DND-41 (cell line): ENCODE measurements at regions not wholly inside any gene's neighbourhood (a gene's known extent, or its start where the extent isn't known, plus 50 kb on each side); places are given as distances from the start of the nearest gene placed in this dataset.

Source experiments
- ATAC-seq: fragments of 200-7000 bp; cut with Tn5 transposase; 3 replicates; pipeline ENCODE4 v1.9.1; 2021; ENCODE audit warnings: low read depth; ENCODE audit not compliant: insufficient read depth
- DNase-seq: peaks from one replicate; pipeline ENCODE4 v3.0.0-alpha.2; 2020
- H2AFZ ChIP-seq: 2 replicates; pipeline ENCODE4 v1.6.0; 2012; ENCODE audit warnings: low read depth, low read length
- H3K27ac ChIP-seq: 2 replicates; pipeline ENCODE4 v1.5.1; 2012; ENCODE audit warnings: low read length, inconsistent platforms
- H3K27me3 ChIP-seq: fragments of 200-600 bp; sonication (generic); 2 replicates; pipeline ENCODE4 v1.6.0; 2012; ENCODE audit warnings: low read length, mild to moderate bottlenecking, inconsistent platforms; ENCODE audit not compliant: insufficient read depth, poor library complexity
- H3K36me3 ChIP-seq: 2 replicates; pipeline ENCODE4 v1.5.1; 2012; ENCODE audit warnings: low read length, inconsistent platforms; ENCODE audit not compliant: insufficient read depth
- H3K4me1 ChIP-seq: 2 replicates; pipeline ENCODE4 v1.5.1; 2012; ENCODE audit warnings: mild to moderate bottlenecking, low read length; ENCODE audit not compliant: insufficient read depth
- H3K4me2 ChIP-seq: 2 replicates; pipeline ENCODE4 v1.6.0; 2012; ENCODE audit warnings: mild to moderate bottlenecking, moderate library complexity, low read length, inconsistent platforms; ENCODE audit not compliant: insufficient read depth
- H3K4me3 ChIP-seq, 2 experiments: fragments of 200-600 bp in 1 of 2; shearing (Covaris generic) in 1 of 2; 2 replicates each; pipeline ENCODE4 v1.5.1; 2012 to 2016; ENCODE audit warnings: inconsistent platforms in 2 of 2, low read length in 2 of 2, mild to moderate bottlenecking in 2 of 2, low read depth in 1 of 2, moderate library complexity in 1 of 2
- H3K79me2 ChIP-seq: 2 replicates; pipeline ENCODE4 v1.6.0; 2012; ENCODE audit warnings: low read length, inconsistent platforms; ENCODE audit not compliant: insufficient read depth
- H3K9ac ChIP-seq: 2 replicates; pipeline ENCODE4 v1.6.0; 2012; ENCODE audit warnings: low read depth, mild to moderate bottlenecking, inconsistent platforms, low read length, moderate library complexity
- H3K9me3 ChIP-seq: 2 replicates; pipeline ENCODE4 v1.5.1; 2012; ENCODE audit warnings: low read length, moderate library complexity, mild to moderate bottlenecking, inconsistent platforms; ENCODE audit not compliant: insufficient read depth, severe bottlenecking
- H4K20me1 ChIP-seq: 2 replicates; pipeline ENCODE4 v1.6.0; 2012; ENCODE audit warnings: low read length; ENCODE audit not compliant: insufficient read depth
- EZH2 ChIP-seq: IDR thresholded peaks from 3 replicates; pipeline ENCODE4 v1.6.1; 2012; ENCODE audit warnings: borderline replicate concordance, low read depth, mild to moderate bottlenecking, moderate library complexity, low read length, inconsistent platforms; ENCODE audit not compliant: severe bottlenecking
- TF ChIP-seq, protein P1 (sequence below): IDR thresholded peaks from 2 replicates; pipeline ENCODE4 v1.5.1; 2012; ENCODE audit warnings: borderline replicate concordance, low read length, moderate library complexity, mild to moderate bottlenecking; ENCODE audit not compliant: poor library complexity, severe bottlenecking; ENCODE audit errors: extremely low read depth

DNA sequence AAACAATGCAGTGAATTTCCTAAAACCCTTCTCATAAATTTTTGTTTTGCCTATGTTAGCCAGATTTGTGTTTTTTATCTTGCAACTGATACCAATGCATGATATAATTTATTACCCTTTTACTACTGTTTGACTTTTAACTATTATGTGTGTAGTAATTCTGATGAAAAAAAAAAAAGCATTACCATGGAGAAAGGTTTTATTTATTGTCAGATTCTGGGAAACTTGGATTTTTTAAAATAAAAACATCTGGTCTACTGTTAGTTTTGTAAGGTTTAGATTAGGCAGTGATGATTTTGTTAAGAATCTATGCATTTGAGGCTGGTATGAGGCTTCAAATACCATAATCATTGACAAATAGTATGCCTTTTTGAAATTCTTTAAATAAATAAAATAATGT, 470.4 kb upstream of the ROBO1 start:
- Histone ChIP-seq H3K79me2 (no peaks in the 10 kb centered on the region), H3K27me3 (no peaks in the 10 kb centered on the region), H3K27ac (no peak overlapping the region), H3K4me1 (no peaks in the 10 kb centered on the region), H3K4me3 (no peak overlapping the region), H3K9me3 (no peaks in the 10 kb centered on the region), H3K4me2 (no peak overlapping the region), H3K9ac (no peak overlapping the region), H4K20me1 (no peaks in the 10 kb centered on the region), H2AFZ (no peak overlapping the region), H3K36me3 (no peaks in the 10 kb centered on the region)
- ATAC-seq (no peak), DNase-seq (no peak)
- TF ChIP-seq, protein P1, sequence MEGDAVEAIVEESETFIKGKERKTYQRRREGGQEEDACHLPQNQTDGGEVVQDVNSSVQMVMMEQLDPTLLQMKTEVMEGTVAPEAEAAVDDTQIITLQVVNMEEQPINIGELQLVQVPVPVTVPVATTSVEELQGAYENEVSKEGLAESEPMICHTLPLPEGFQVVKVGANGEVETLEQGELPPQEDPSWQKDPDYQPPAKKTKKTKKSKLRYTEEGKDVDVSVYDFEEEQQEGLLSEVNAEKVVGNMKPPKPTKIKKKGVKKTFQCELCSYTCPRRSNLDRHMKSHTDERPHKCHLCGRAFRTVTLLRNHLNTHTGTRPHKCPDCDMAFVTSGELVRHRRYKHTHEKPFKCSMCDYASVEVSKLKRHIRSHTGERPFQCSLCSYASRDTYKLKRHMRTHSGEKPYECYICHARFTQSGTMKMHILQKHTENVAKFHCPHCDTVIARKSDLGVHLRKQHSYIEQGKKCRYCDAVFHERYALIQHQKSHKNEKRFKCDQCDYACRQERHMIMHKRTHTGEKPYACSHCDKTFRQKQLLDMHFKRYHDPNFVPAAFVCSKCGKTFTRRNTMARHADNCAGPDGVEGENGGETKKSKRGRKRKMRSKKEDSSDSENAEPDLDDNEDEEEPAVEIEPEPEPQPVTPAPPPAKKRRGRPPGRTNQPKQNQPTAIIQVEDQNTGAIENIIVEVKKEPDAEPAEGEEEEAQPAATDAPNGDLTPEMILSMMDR: no peak

DNA sequence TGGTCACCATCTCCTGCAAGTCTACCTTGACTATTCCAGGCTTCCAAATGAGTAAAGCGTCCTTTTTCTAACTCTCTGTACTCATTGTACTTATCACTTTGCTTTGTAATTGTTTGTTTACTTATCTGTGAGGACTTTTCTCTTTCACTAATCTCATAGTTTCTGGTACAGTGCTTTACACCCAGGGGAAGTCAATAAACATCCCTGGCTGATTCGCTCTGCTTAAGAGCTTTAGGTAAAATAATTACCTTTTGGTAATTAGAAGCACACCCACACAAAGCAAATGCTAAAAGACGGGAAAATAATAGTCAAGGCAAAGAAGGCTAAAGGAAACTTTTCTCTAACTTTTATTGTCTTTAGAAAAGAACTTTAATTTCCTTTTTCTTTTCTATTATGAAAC, 466.9 kb upstream of the ROBO1 start:
- Histone ChIP-seq H3K4me3 (no peak overlapping the region), H2AFZ (no peak overlapping the region)
- ATAC-seq: no peak

DNA sequence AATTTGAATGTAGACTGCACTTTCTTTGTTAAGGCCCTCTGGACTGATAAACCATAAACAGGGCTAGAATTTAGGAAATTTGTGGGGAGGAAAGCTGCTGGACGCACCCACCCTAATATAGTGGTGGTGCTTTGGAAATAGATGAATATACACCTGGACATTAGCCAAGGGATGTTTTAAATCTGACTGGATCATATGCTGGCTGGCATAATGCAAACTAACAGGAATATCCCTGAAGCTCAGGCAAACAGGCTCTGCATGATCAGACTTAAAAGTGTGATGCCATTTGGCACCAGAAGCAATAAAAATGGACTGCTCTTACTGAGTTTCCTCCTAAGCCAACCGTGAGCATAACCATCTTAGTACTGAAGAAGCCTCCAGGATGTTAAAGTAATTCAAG, 465.8 kb upstream of the ROBO1 start:
- H3K27me3 ChIP-seq: no peaks in the 10 kb centered on the region
- H3K9ac ChIP-seq: no peak overlapping the region
- no peaks in the 10 kb centered on the region for H4K20me1 ChIP-seq
- no peaks in the 10 kb centered on the region for H3K9me3 ChIP-seq
- H3K79me2 ChIP-seq: no peaks in the 10 kb centered on the region
- DNase-seq (no peak), ATAC-seq (no peak)
- no peak for TF ChIP-seq EZH2
- TF ChIP-seq, protein P1: no peak
- no peaks in the 10 kb centered on the region for H3K36me3 ChIP-seq
- no peaks in the 10 kb centered on the region for H3K4me1 ChIP-seq
- no peak overlapping the region for H3K4me2 ChIP-seq
- no peak overlapping the region for H3K4me3 ChIP-seq
- H3K27ac ChIP-seq: no peak overlapping the region
- no peak overlapping the region for H2AFZ ChIP-seq

More for the DNA sequence above, 466.9 kb upstream of the ROBO1 start:
- Histone ChIP-seq H3K4me1 (no peaks in the 10 kb centered on the region), H3K9ac (no peak overlapping the region), H3K36me3 (no peaks in the 10 kb centered on the region), H3K27ac (no peak overlapping the region), H4K20me1 (no peaks in the 10 kb centered on the region), H3K27me3 (no peaks in the 10 kb centered on the region), H3K4me2 (no peak overlapping the region), H3K79me2 (no peaks in the 10 kb centered on the region), H3K9me3 (no peaks in the 10 kb centered on the region)
- no peak for TF ChIP-seq EZH2
- TF ChIP-seq, protein P1: no peak
- no peak for DNase-seq

DNA sequence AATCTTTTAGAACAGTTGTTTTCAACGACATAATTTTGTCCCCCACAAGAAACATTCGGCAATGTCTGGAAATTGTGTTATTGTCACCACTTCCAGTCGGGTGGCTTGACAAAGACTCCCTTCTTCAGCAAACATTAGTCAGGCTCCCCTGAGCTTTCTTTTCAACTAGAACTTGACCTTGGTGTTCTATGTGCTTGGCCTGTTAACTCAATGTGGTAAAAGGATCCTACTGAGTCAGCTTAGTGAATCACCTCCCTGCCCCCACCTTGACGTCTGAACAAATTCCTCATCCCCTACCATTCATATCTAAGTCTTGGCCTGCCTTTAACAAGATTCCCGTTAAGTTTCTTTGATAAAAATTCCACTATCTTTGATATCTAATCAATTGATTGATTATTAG, 465.0 kb upstream of the ROBO1 start:
- TF ChIP-seq, protein P1: no peak
- no peak for TF ChIP-seq EZH2
- no peaks in the 10 kb centered on the region for H3K79me2 ChIP-seq
- H3K4me1 ChIP-seq: no peaks in the 10 kb centered on the region
- H3K9ac ChIP-seq: no peak overlapping the region
- H4K20me1 ChIP-seq: no peaks in the 10 kb centered on the region
- H3K9me3 ChIP-seq: no peaks in the 10 kb centered on the region
- DNase-seq: no peak
- no peak overlapping the region for H2AFZ ChIP-seq
- H3K27me3 ChIP-seq: no peaks in the 10 kb centered on the region
- ATAC-seq: no peak
- no peaks in the 10 kb centered on the region for H3K36me3 ChIP-seq
- H3K4me2 ChIP-seq: no peak overlapping the region
- no peak overlapping the region for H3K27ac ChIP-seq
- no peak overlapping the region for H3K4me3 ChIP-seq
